BE2C (cell line): ENCODE measurements at regions not wholly inside any gene's neighbourhood (a gene's known extent, or its start where the extent isn't known, plus 50 kb on each side); places are given as distances from the start of the nearest gene placed in this dataset.

Experiments
- DNase-seq: peaks from one replicate; pipeline ENCODE4 v3.0.0-alpha.2; 2020
- H3K27me3 ChIP-seq: fragments of 250-450 bp; sonication (Bioruptor Pico); 2 replicates; pipeline ENCODE4 v1.5.1; 2020; ENCODE audit warnings: mild to moderate bottlenecking
- H3K36me3 ChIP-seq: fragments of 250-450 bp; sonication (Bioruptor Pico); 2 replicates; pipeline ENCODE4 v1.5.1; 2020; ENCODE audit warnings: mild to moderate bottlenecking
- H3K4me1 ChIP-seq: fragments of 250-450 bp; sonication (Bioruptor Pico); 2 replicates; pipeline ENCODE4 v1.5.1; 2020
- H3K4me3 ChIP-seq: 2 replicates; pipeline ENCODE4 v1.5.1; 2011; ENCODE audit warnings: low read depth, low read length
- H3K9me3 ChIP-seq: fragments of 250-450 bp; sonication (Bioruptor Pico); 2 replicates; pipeline ENCODE4 v1.5.1; 2020
- CTCF ChIP-seq: IDR thresholded peaks from 2 replicates; pipeline ENCODE4 v1.5.1; 2012; ENCODE audit warnings: mild to moderate bottlenecking, low read depth, low read length

- no peak for TF ChIP-seq CTCF
- DNase-seq: no peak
- Histone ChIP-seq H3K36me3 (no peaks in the 10 kb centered on the region), H3K4me1 (no peaks in the 10 kb centered on the region), H3K27me3 (no peaks in the 10 kb centered on the region), H3K4me3 (no peak overlapping the region), H3K9me3 (peaks cover 2% of the 10 kb centered on the region; the same call in 1 of the 2 replicates)
These were observed 921.1 kb downstream of the UQCRFS1 start for GRCh38 chr19:28291874-28292273.

GRCh38 chr19:28290963-28291657 lies 921.8 kb downstream of the UQCRFS1 start:
- peaks cover 2% of the 10 kb centered on the region; the same call in 1 of the 2 replicates for H3K9me3 ChIP-seq
- TF ChIP-seq CTCF: no peak
- H3K4me3 ChIP-seq: no peak overlapping the region
- no peaks in the 10 kb centered on the region for H3K27me3 ChIP-seq
- no peak for DNase-seq
- no peaks in the 10 kb centered on the region for H3K36me3 ChIP-seq
- no peaks in the 10 kb centered on the region for H3K4me1 ChIP-seq

GRCh38 chr19:28289295-28290063 lies 923.5 kb downstream of the UQCRFS1 start:
- TF ChIP-seq CTCF: no peak
- Histone ChIP-seq H3K4me1 (no peaks in the 10 kb centered on the region), H3K9me3 (peaks cover 2% of the 10 kb centered on the region; the same call in 1 of the 2 replicates), H3K4me3 (no peak overlapping the region), H3K27me3 (no peaks in the 10 kb centered on the region), H3K36me3 (no peaks in the 10 kb centered on the region)
- DNase-seq: no peak

- no peak for DNase-seq
- H3K4me1 ChIP-seq: no peaks in the 10 kb centered on the region
- TF ChIP-seq CTCF: no peak
- H3K27me3 ChIP-seq: no peaks in the 10 kb centered on the region
- H3K4me3 ChIP-seq: no peak overlapping the region
- no peaks in the 10 kb centered on the region for H3K36me3 ChIP-seq
- peaks cover 2% of the 10 kb centered on the region; the same call in 1 of the 2 replicates for H3K9me3 ChIP-seq
These were observed 924.2 kb downstream of the UQCRFS1 start for GRCh38 chr19:28288572-28289264.

- no peak overlapping the region for H3K4me3 ChIP-seq
- no peak for TF ChIP-seq CTCF
- H3K4me1 ChIP-seq: no peaks in the 10 kb centered on the region
- no peak for DNase-seq
- H3K9me3 ChIP-seq: no peaks in the 10 kb centered on the region
- no peaks in the 10 kb centered on the region for H3K27me3 ChIP-seq
- H3K36me3 ChIP-seq: no peaks in the 10 kb centered on the region
These were observed 927.0 kb downstream of the UQCRFS1 start for GRCh38 chr19:28285917-28286316.

GRCh38 chr19:28285078-28285477 lies 927.9 kb downstream of the UQCRFS1 start:
- no peak for TF ChIP-seq CTCF
- Histone ChIP-seq H3K36me3 (no peaks in the 10 kb centered on the region), H3K4me1 (no peaks in the 10 kb centered on the region), H3K9me3 (no peaks in the 10 kb centered on the region), H3K27me3 (no peaks in the 10 kb centered on the region), H3K4me3 (no peak overlapping the region)
- DNase-seq: no peak
